C4-2B (cell line): ENCODE measurements at regions not wholly inside any gene's neighbourhood (a gene's known extent, or its start where the extent isn't known, plus 50 kb on each side); places are given as distances from the start of the nearest gene placed in this dataset.

Experiments
- CTCF ChIP-seq: fragments of 450-650 bp; conservative IDR thresholded peaks from 2 replicates; pipeline ENCODE4 v1.5.1; 2017; ENCODE audit warnings: mild to moderate bottlenecking
- ZFX ChIP-seq: fragments of 450-650 bp; IDR thresholded peaks from 2 replicates; pipeline ENCODE4 v1.6.1; 2017

- TF ChIP-seq CTCF, result no peak
- TF ChIP-seq ZFX, result no peak
Measured at GRCh38 chr7:23941551-23941950, 231.5 kb downstream of the STK31 start.
